Adrenal gland (tissue), 9 donors: ENCODE measurements at regions not wholly inside any gene's neighbourhood (a gene's known extent, or its start where the extent isn't known, plus 50 kb on each side); places are given as distances from the start of the nearest gene placed in this dataset.

ENCODE experiments used
- DNase-seq, 7 donors: peaks; one replicate each; pipeline ENCODE4 v3.0.0-alpha.2; 2019 to 2020
- H3K27ac ChIP-seq, 5 donors: fragments of 200-600 bp; sonication (generic) in 4 of 5; 1 replicate in 3 of 5; 2 replicates in 2 of 5; pipeline versions ENCODE4 v1.5.1 to v1.8.0; 2016 to 2020; ENCODE audit warnings: mild to moderate bottlenecking in 1 of 5
- H3K27me3 ChIP-seq: fragments of 200-600 bp; 2 replicates; pipeline ENCODE4 v1.8.0; 2021
- H3K36me3 ChIP-seq, 2 donors: fragments of 200-600 bp; replicated peaks in 1 of 2; 1 replicate in 1 of 2; 2 replicates in 1 of 2; pipeline versions ENCODE4 v1.5.1 to v1.8.0; 2018 to 2022
- H3K4me1 ChIP-seq, 2 donors: fragments of 200-600 bp; replicated peaks in 1 of 2; 1 replicate in 1 of 2; 2 replicates in 1 of 2; pipeline versions ENCODE4 v1.5.1 to v1.8.0; 2018 to 2021
- H3K4me3 ChIP-seq, 4 donors: fragments of 200-600 bp; sonication (generic) in 3 of 4; one replicate each; pipeline ENCODE4 v1.5.1; 2016 to 2018
- H3K9me3 ChIP-seq, 3 donors: fragments of 200-600 bp; sonication (generic) in 1 of 3; replicated peaks in 1 of 3; 1 replicate in 2 of 3; 2 replicates in 1 of 3; pipeline versions ENCODE4 v1.5.1 to v1.8.0; 2016 to 2021
- CTCF ChIP-seq, 6 experiments: fragments of 450-650 bp in 4 of 6; fragments of 200-600 bp in 2 of 6; sonication (generic) in 1 of 6; IDR thresholded peaks; 1 replicate in 5 of 6; 2 replicates in 1 of 6; pipeline versions ENCODE4 v1.5.1 to v1.8.0; 2016 to 2021; ENCODE audit warnings: antibody characterized with exemption in 6 of 6, mild to moderate bottlenecking in 2 of 6, moderate library complexity in 1 of 6
- POLR2A ChIP-seq, 2 donors: fragments of 450-650 bp; IDR thresholded peaks; one replicate each; pipeline ENCODE4 v1.6.1; 2017; ENCODE audit warnings: antibody characterized with exemption in 2 of 2, mild to moderate bottlenecking in 2 of 2, moderate library complexity in 1 of 2
- WGBS, 4 donors: extraction: QIAGEN DNeasy Blood & Tissue Kit in 2 of 4; methylation state at CpG; one replicate each; pipeline versions ENCODE4 v1.1.5 to v1.1.7; 2013 to 2017; 5-methylcytosine and 5-hydroxymethylcytosine counted together
- intact Hi-C, 2 donors: fragments of 100-400 bp; cut with DNase I; formaldehyde crosslinking; loops; one replicate each; pipeline versions ENCODE4 v1.14.1 to v1.15.0; 2022 to 2023
- donor health status: healthy with polysubstance abuse.
- donor health status: Bipolar disorder and iron deficiency.
- donor health status: DM: yes; HTN: yes; CAD: no.
- donor health status: DM: no; HTN: no; CAD: no.
- donor health status: DM: no; HTN: no; CAD: no.

DNA sequence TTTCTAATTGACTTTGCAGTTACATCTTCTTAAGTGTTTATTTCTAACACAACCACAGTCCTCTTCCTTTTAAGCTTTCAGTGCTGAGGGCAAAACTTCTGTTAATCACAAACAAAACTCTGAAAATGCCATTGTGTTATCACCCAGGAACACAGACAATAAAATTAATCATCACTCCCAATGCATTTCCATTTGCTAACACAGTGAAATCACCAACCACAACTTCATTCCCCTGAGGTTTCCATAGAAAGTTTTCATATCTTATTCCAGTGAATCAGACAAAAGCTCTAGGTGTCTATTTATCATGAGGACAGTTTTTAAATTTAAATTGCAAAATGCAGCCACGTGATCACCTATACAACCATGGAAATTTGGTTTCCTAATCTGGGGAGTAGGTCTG lies 516.2 kb upstream of the TSPY4 start:
- Histone ChIP-seq H3K27ac (no peak overlapping the region), H3K27me3 (no peaks in the 10 kb centered on the region), H3K36me3 (no peaks in the 10 kb centered on the region), H3K9me3 (no peaks in the 10 kb centered on the region), H3K4me1 (no peaks in the 10 kb centered on the region), H3K4me3 (no peak overlapping the region)
- intact Hi-C loops, result no loop called here
- TF ChIP-seq POLR2A (IDR thresholded peaks at IDR 0.05), result no peak
- TF ChIP-seq CTCF (IDR thresholded peaks at IDR 0.05), result no peak
- 9 to 23% methylated on average over 1 of the region's 1 CpG; no CpG with 5 or more reads in 2 of the 4 donors for WGBS, 4 donors
- no peak for DNase-seq

DNA sequence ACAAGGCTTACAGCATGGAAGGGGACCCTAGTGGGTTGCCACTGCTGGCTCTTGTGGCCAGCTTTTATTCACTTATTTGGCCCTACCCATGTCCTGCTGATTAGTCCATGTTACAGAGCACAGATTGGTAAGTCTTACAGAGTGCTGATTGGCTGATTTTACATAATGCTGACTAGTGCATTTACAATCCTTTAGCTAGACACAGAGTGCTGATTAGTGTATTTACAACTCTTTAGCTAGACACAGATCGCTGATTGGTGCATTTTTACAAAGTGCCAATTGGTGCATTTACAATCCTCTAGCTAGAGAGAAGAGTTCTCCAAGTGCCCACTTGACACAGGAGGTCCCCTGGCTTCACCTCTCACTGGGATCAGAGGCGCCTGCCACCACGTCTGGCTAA lies 485.0 kb upstream of the TSPY4 start:
- 41 to 73% methylated on average over 2 to 3 of the region's 3 CpGs; no CpG with 5 or more reads in 2 of the 4 donors for WGBS, 4 donors
- no peak for DNase-seq
- H3K27me3 ChIP-seq, result no peaks in the 10 kb centered on the region
- H3K36me3 ChIP-seq, result no peaks in the 10 kb centered on the region
- no peak overlapping the region for H3K27ac ChIP-seq
- TF ChIP-seq CTCF (IDR thresholded peaks at IDR 0.05) (no peak), POLR2A (IDR thresholded peaks at IDR 0.05) (no peak)
- intact Hi-C loops, result no loop called here
- no peak overlapping the region for H3K4me3 ChIP-seq
- H3K9me3 ChIP-seq, result no peaks in the 10 kb centered on the region
- H3K4me1 ChIP-seq, result no peaks in the 10 kb centered on the region

DNA sequence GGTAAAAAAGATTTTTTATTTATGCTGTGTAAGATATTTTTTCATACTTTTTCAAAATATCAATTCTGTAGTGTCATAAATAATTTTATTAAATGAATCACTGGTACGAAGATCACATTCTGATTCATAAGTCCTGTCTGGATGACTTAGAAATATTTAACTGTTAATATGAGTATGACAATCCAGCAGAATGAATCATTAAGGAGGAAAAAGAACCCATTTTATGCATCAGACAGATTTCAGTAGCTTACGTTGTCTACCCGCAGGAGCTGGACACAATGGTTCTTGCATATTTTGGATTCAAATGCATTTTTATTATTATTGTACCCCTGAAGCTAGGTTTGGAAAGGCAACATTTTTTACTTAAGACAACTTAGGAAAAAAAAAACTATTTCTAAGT lies 448.9 kb upstream of the TSPY4 start:
- TF ChIP-seq CTCF (IDR thresholded peaks at IDR 0.05) (no peak), POLR2A (IDR thresholded peaks at IDR 0.05) (no peak)
- WGBS, 4 donors, result 38 to 52% methylated on average over 3 of the region's 3 CpGs; no CpG with 5 or more reads in 2 of the 4 donors
- Histone ChIP-seq H3K27me3 (no peaks in the 10 kb centered on the region), H3K4me1 (no peaks in the 10 kb centered on the region), H3K36me3 (no peaks in the 10 kb centered on the region), H3K4me3 (no peak overlapping the region), H3K9me3 (no peaks in the 10 kb centered on the region), H3K27ac (no peak overlapping the region)
- intact Hi-C loops, result no loop called here
- DNase-seq, result no peak

DNA sequence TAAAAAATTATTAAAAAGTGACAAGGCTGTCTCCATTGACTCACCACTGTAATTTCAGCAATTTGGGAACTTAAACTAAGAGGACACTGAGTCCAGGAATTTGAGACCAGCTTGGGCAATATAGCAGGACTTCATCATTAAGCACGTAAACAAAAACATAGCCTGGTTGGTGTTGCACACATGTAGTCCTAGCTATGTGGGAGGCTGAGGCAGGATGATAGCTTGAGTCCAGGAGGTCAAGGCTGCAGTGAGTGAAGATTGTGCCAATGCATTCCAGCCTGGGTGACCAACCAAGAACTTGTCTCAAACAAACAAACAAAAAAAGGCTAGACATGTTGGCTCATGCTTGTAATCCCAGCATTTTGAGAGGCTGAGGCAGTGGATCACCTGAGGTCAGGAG lies 439.4 kb upstream of the TSPY4 start:
- Histone ChIP-seq H3K4me1 (no peaks in the 10 kb centered on the region), H3K27me3 (no peaks in the 10 kb centered on the region), H3K27ac (no peak overlapping the region), H3K36me3 (no peaks in the 10 kb centered on the region), H3K4me3 (no peak overlapping the region), H3K9me3 (no peaks in the 10 kb centered on the region)
- intact Hi-C loops, result no loop called here
- no peak for TF ChIP-seq CTCF (IDR thresholded peaks at IDR 0.05)
- TF ChIP-seq POLR2A (IDR thresholded peaks at IDR 0.05), result no peak
- 57 to 74% methylated on average over 1 of the region's 1 CpG; no CpG with 5 or more reads in 2 of the 4 donors for WGBS, 4 donors
- DNase-seq, result no peak
